ENCODE measurements at regions not wholly inside any gene's neighbourhood (a gene's known extent, or its start where the extent isn't known, plus 50 kb on each side); places are given as distances from the start of the nearest gene placed in this dataset.

GRCh38 chr2:48108455-48108854 lies 202.2 kb upstream of the FBXO11 start:
- TF ChIP-seq CTCF (conservative IDR thresholded peaks at IDR 0.05; ENCODE audit: low read length) = no peak
- TF ChIP-seq EZH2phosphoT487 (IDR thresholded peaks at IDR 0.05; ENCODE audit: borderline replicate concordance) = no peak
